Stimulated activated naive CD8-positive, alpha-beta T cell treated with anti-CD3 and anti-CD28 coated beads, Interleukin-15, amount 100 ng/mL, for 72 hours (primary cell): ENCODE measurements at regions not wholly inside any gene's neighbourhood (a gene's known extent, or its start where the extent isn't known, plus 50 kb on each side); places are given as distances from the start of the nearest gene placed in this dataset.

Experiments used
- ATAC-seq: fragments of 150-1000 bp; cut with Tn5 transposase; 2 replicates; pipeline ENCODE4 v1.10.0; 2021; ENCODE audit warnings: mild to moderate bottlenecking, moderate library complexity
- DNase-seq, 2 donors: peaks; one replicate each; pipeline ENCODE4 v3.0.0; 2021 to 2022
- H3K27ac Mint-ChIP-seq, 2 donors: one replicate each; pipeline ENCODE4 v1.8.0; 2022; ENCODE audit warnings: mild to moderate bottlenecking in 2 of 2, mixed read lengths in 2 of 2, moderate library complexity in 2 of 2
- H3K27me3 Mint-ChIP-seq: one replicate; pipeline ENCODE4 v1.8.0; 2022; ENCODE audit warnings: mixed read lengths
- H3K4me1 Mint-ChIP-seq: one replicate; pipeline ENCODE4 v1.8.0; 2022; ENCODE audit warnings: mild to moderate bottlenecking, mixed read lengths
- H3K4me3 Mint-ChIP-seq, 2 donors: one replicate each; pipeline ENCODE4 v1.8.0; 2022; ENCODE audit warnings: mild to moderate bottlenecking in 2 of 2, mixed read lengths in 2 of 2, moderate library complexity in 1 of 2
- H3K9me3 Mint-ChIP-seq, 2 donors: one replicate each; pipeline ENCODE4 v1.8.0; 2022; ENCODE audit warnings: mixed read lengths in 2 of 2

DNA sequence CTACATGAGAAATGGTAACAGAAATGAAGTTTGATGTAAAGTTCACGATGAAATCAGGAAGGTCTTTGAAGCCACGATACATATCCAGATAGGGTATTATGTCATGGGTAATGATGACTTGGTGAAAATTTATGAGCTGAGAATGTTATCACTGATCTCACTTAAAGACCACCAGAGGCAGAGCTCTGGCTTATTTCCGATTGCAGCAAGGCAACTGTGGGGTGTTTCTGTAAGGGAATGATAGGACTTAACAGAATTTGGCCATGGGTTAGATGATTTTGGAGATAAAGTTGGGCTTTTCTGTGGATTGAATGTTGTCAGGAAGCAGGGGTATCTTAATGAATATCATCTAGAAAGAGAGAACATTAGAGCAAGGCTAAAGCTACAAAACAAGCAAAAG, 508.4 kb downstream of the HDGFL1 start:
- Mint-ChIP-seq H3K9me3 (peaks cover 0 to 11% of the 10 kb centered on the region in 2 donors), H3K4me1 (no peaks in the 10 kb centered on the region), H3K4me3 (no peak overlapping the region), H3K27ac (no peak overlapping the region), H3K27me3 (no peaks in the 10 kb centered on the region)
- no peak for ATAC-seq
- DNase-seq = no peak

DNA sequence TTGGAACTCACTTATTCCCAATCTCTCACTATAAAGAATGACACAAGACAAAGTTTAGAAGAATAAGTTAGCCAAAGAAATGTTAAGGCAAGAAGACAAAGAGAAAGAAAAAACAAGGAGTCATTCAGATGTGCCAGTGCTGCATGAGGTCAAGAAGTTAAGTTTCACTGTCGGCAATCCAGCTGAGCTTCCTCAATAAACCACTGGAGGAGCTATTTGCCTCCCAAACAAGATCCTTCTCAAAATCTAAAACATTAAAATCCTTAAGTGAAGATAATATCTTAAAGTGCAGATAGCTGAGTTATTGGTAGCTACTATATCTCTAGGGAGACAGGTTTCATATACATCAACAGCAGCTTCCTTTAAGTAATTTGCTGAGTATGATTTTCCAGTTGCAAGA, 512.3 kb downstream of the HDGFL1 start:
- Mint-ChIP-seq H3K4me3 (no peak overlapping the region), H3K27me3 (no peaks in the 10 kb centered on the region), H3K27ac (no peak overlapping the region), H3K9me3 (peaks cover 0 to 11% of the 10 kb centered on the region in 2 donors), H3K4me1 (no peaks in the 10 kb centered on the region)
- DNase-seq (no peak), ATAC-seq (no peak)

DNA sequence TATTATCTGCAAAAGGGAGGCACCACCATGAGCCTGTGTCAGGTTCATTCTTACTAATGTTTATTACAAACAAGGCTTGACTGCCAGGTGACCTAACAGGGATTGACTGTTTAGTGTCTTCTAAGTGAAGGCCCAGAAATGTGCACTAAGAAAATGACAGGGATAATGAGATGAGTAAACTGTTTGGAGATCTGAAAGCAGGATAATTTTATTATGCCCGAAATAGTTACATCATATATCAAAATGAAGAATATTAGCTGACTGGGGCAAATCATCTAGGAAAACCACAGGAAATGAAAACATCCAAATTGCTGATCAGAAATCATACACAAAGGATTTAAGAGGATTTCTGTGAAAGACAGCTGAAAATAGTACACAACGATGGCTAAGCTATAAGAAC, 516.7 kb downstream of the HDGFL1 start:
- no peak for ATAC-seq
- Mint-ChIP-seq H3K27ac (no peak overlapping the region), H3K4me1 (no peaks in the 10 kb centered on the region), H3K27me3 (no peaks in the 10 kb centered on the region), H3K4me3 (no peak overlapping the region), H3K9me3 (no peaks in the 10 kb centered on the region)
- no peak for DNase-seq

DNA sequence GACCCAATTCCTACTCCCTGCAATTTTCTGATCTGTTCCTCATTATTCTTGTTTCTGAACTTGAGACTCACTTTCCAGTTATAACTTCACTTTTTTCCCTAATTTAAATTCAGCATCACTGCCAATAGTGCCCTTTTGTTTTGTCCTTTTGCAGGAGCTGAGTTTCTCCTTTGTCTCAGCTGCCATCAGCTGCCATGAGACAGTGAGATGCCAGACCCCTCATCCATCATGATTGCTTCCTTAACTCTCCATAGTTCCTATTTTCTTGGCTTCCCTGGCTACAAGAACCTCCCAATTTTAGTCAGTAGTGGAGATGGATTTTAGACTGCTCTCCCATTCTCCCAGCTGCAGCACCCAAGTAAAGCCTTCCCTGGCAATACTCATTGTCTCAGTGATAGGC, 518.1 kb downstream of the HDGFL1 start:
- Mint-ChIP-seq H3K4me1 (no peaks in the 10 kb centered on the region), H3K27ac (peak overlapping the region in 1 of 2 donors; percentile 29), H3K9me3 (peaks cover 0 to 10% of the 10 kb centered on the region in 2 donors), H3K27me3 (no peaks in the 10 kb centered on the region), H3K4me3 (no peak overlapping the region)
- DNase-seq = no peak
- no peak for ATAC-seq

DNA sequence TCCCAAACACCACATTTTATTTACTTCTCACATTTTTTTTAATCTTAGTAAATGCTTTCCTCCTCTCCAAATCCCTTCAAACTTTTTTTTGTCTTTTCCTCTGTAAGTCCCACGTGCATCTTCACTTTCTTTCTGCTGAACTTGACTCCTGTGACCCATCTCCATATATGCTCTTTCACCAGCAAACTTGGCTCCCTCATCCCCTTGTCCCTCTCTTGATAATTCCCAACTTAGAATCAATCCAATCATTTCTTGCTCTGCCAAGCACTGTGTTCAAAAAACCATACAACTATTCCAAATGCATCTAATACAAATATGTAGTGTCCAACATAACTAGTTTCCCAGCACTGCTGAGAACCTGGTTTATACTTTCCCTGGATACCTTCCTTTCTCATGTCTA, 519.4 kb downstream of the HDGFL1 start:
- ATAC-seq = no peak
- Mint-ChIP-seq H3K9me3 (peaks cover 0 to 10% of the 10 kb centered on the region in 2 donors), H3K4me3 (no peak overlapping the region), H3K27me3 (no peaks in the 10 kb centered on the region), H3K27ac (no peak overlapping the region), H3K4me1 (no peaks in the 10 kb centered on the region)
- DNase-seq = no peak

DNA sequence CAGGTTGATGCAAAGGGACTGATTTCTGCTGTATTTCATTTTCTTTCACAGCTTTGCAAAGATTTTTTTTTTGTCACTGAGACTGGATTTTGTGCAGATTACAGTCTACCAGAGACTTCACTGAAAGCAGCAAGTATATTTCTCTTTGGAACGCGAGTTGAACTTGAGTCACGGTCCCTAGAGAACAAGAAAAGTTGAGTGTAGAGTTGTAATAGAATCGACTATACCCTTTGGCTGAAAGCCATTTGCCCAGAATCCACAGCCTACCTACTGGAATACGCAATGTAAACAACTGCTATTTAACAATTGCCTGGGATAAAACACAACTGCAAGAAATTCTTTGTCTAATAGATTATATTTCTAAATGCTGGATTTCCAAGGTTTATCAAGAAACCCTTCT, 520.6 kb downstream of the HDGFL1 start:
- DNase-seq = no peak

DNA sequence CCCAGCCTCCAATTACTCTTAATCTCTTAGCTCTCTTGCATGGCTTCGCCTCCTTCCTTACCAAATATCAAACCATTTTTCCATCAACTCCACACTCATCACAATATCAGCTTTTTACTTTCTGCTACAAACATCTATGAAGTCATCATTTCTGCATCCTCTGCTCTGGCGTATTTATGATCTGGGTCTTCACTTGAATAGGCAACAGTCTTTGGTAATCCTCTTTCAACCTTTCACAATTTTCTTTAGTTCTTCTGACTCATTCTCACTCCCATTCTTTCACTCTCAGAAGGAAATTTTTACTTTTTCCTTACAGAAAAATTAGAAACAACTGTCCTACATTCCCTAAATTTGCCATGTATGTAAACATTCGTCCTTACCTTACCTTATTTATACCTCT, 522.4 kb downstream of the HDGFL1 start:
- H3K4me1 Mint-ChIP-seq = no peaks in the 10 kb centered on the region
- ATAC-seq (no peak), DNase-seq (no peak)
- no peak overlapping the region for H3K27ac Mint-ChIP-seq
- H3K27me3 Mint-ChIP-seq = no peaks in the 10 kb centered on the region
- peaks cover 13 to 14% of the 10 kb centered on the region in 2 donors for H3K9me3 Mint-ChIP-seq
- no peak overlapping the region for H3K4me3 Mint-ChIP-seq

More for the DNA sequence above, 520.6 kb downstream of the HDGFL1 start:
- peaks cover 10% of the 10 kb centered on the region in 2 donors for H3K9me3 Mint-ChIP-seq
- H3K27me3 Mint-ChIP-seq = no peaks in the 10 kb centered on the region
- no peaks in the 10 kb centered on the region for H3K4me1 Mint-ChIP-seq
- no peak overlapping the region for H3K4me3 Mint-ChIP-seq
- no peak overlapping the region for H3K27ac Mint-ChIP-seq
- no peak for ATAC-seq

DNA sequence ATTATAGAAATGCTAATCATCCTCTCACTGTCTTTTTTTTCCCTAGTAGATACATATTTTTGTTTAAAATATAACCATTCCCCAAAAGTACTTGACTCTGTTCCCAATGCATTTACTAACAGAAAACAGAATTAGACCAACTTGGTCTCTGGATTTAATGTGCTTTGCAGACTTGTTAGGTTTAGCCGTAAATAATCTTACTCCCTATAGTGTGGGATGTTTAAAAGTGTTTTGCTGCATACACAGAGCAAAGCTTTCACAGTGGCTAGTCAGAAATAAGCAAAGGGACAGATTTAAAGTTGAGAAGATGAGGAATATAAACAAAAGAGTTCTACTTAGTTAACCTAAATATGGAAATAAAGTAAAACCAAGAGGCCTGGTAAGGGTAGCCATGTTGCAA, 527.5 kb downstream of the HDGFL1 start:
- no peaks in the 10 kb centered on the region for H3K27me3 Mint-ChIP-seq
- ATAC-seq (no peak), DNase-seq (no peak)
- H3K9me3 Mint-ChIP-seq = peaks cover 15 to 26% of the 10 kb centered on the region in 2 donors
- H3K4me1 Mint-ChIP-seq = no peaks in the 10 kb centered on the region
- no peak overlapping the region for H3K27ac Mint-ChIP-seq
- no peak overlapping the region for H3K4me3 Mint-ChIP-seq

DNA sequence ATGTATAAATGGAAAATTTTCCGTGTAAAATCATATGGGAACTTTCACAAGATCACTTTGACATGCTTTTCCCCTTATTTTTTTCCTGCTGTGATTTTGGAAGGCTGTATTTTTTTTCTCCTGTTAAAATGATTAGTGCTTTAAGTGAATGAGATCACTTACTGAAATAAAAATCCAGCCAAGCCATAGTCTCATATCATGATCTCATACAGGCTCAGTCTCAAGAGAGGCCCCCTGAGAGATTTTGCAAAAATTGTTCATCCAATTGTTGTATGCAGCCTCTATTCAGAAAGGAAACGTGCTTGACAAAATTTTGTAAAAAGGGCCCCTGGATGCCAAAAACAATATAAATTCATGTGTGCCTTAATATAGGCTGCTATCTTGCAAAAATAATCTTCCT, 528.2 kb downstream of the HDGFL1 start:
- Mint-ChIP-seq H3K9me3 (peaks cover 9 to 26% of the 10 kb centered on the region in 2 donors), H3K27me3 (no peaks in the 10 kb centered on the region), H3K4me3 (no peak overlapping the region), H3K27ac (no peak overlapping the region), H3K4me1 (no peaks in the 10 kb centered on the region)
- ATAC-seq (no peak), DNase-seq (no peak)

DNA sequence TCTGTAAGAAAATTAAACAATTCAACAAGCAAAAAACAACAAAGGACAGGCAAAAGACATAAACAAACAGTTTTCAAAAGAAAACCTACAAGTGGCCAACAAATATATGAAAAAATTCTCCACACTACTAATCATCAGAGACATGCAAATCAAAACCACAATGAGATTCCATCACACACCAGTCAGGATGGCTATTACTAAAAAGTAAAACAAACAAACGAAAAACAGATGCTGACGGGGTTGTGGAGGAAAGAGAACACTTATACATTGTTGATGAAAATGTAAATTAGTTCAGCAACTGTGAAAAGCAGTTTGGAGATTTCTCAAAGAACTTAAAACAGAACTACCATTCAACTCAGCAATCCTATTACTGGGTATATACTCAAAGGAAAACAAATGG, 537.6 kb downstream of the HDGFL1 start:
- Mint-ChIP-seq H3K4me3 (no peak overlapping the region), H3K27me3 (no peaks in the 10 kb centered on the region), H3K9me3 (peaks cover 10 to 12% of the 10 kb centered on the region in 2 donors), H3K27ac (no peak overlapping the region), H3K4me1 (no peaks in the 10 kb centered on the region)
- DNase-seq (no peak), ATAC-seq (no peak)

DNA sequence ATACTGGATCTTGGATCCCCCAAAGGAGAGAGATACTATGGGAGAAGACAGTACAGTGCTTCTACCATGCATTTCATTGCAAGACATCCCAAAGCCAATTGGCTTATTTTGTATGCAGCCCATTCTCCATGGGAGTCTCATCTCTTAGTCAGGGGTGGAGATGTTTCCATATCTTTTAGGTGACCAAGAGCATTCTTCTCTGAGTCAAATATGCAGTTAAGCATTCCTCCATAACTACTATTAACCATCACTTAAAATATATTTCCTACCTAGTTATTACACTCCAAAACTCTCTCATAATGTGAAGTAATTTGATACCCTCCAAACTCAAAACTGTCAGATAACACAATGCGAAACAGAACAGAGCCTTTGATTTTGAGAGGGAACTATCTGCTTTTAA, 542.6 kb downstream of the HDGFL1 start:
- ATAC-seq (no peak), DNase-seq (no peak)
- no peak overlapping the region for H3K27ac Mint-ChIP-seq
- H3K27me3 Mint-ChIP-seq = no peaks in the 10 kb centered on the region
- no peaks in the 10 kb centered on the region for H3K4me1 Mint-ChIP-seq
- no peak overlapping the region for H3K4me3 Mint-ChIP-seq
- H3K9me3 Mint-ChIP-seq = peaks cover 10 to 30% of the 10 kb centered on the region in 2 donors

DNA sequence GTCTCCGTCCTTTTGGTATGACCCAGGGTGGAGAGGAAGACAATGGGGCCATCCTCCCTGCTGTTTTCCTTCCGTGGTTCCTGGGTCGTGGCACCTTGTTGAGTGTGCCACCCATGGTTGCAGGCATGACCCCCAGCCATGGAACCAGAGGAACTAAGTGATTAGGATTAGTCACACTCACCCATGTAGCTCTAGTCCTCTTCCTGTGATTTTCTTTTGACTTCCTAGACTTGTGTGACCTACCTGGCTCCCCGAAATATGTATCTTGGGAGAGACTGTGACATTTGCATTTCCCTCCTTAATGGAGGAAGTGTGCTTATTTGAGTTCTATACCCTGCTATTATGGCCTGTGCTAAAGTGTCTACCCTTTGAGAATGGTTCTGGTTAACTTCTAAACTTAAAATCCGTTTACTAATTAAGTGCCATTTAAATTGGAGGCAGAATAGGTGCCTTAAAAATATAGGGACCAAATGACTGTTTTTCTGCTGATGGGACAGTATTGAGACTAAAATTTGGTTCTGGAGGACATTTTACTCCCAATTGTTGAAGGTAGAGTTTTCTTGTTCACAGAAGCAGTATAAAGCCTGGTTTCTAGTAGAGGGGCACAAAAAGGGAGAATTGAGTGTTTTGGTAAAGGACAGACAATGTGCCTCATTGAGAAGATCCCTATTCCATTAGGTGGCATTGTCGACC, 545.6 kb downstream of the HDGFL1 start:
- Mint-ChIP-seq H3K4me3 (no peak overlapping the region), H3K27me3 (no peaks in the 10 kb centered on the region), H3K9me3 (peaks cover 0 to 19% of the 10 kb centered on the region in 2 donors), H3K27ac (no peak overlapping the region), H3K4me1 (no peaks in the 10 kb centered on the region)
- no peak for DNase-seq
- ATAC-seq = no peak

DNA sequence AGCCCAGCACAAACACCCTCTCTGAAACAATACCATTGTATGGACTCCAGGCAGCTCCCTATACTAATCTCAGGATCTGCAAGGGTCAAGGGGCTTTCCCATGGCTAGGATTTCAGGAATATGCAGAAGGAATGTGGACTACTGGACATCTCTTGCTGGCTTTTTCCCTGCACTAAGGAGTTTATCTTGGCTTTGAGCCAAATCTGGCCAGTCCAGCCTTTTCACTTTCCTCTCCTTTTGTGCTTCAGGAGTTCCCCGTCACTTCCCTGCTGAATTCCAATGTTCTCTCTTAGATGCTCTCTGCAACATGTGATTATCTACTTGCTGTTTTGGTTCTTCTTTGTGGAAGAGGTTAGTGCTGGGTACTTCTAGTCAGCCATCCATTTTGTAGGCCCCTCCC, 568.2 kb downstream of the HDGFL1 start:
- H3K27me3 Mint-ChIP-seq = no peaks in the 10 kb centered on the region
- no peaks in the 10 kb centered on the region for H3K4me1 Mint-ChIP-seq
- no peak for DNase-seq
- peaks cover 5 to 16% of the 10 kb centered on the region in 2 donors for H3K9me3 Mint-ChIP-seq
- ATAC-seq = no peak
- no peak overlapping the region for H3K4me3 Mint-ChIP-seq
- no peak overlapping the region for H3K27ac Mint-ChIP-seq

DNA sequence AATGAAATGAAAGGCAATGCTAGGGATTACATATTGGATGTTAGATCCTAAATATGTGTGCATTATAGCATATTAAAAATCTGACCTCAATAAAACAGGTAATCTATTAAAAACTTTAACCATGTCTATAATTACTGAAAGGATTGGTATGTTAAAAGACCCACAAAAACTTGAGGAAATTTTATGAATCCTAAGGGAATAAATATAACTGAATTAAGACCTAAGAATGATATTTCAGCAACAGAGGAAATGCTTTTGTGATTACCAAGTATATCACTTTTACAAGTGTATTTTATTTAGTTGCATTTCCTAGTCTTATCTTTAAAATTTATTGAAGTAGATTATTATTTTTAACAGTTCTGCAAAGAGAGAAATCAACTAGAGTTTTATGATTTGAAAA, 571.5 kb downstream of the HDGFL1 start:
- ATAC-seq = no peak
- no peaks in the 10 kb centered on the region for H3K27me3 Mint-ChIP-seq
- DNase-seq = no peak

DNA sequence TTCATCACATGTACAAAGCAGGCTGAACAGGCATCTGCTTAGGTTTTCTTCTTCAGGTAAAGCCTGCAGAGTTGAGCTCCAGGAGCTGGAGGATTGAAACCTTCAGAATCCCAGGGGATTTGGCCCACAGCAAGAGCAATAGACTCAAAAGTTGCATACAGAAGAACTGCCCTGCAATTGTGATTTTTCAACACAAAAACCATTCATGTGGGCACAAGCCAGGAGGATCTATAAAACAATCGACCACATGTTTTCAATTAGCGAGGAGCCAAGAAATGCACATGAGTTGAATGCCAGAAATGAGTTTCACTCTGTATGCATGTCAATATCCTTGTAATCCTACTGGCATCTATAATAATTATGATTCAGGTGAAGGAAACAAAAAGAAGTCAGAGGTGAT, 576.4 kb downstream of the HDGFL1 start:
- no peak overlapping the region for H3K4me3 Mint-ChIP-seq
- no peak for DNase-seq
- H3K9me3 Mint-ChIP-seq = no peaks in the 10 kb centered on the region
- ATAC-seq = no peak
- no peaks in the 10 kb centered on the region for H3K27me3 Mint-ChIP-seq
- no peak overlapping the region for H3K27ac Mint-ChIP-seq
- H3K4me1 Mint-ChIP-seq = no peaks in the 10 kb centered on the region

More for the DNA sequence above, 571.5 kb downstream of the HDGFL1 start:
- Mint-ChIP-seq H3K27ac (no peak overlapping the region), H3K9me3 (peaks cover 5 to 16% of the 10 kb centered on the region in 2 donors), H3K4me3 (no peak overlapping the region), H3K4me1 (no peaks in the 10 kb centered on the region)

DNA sequence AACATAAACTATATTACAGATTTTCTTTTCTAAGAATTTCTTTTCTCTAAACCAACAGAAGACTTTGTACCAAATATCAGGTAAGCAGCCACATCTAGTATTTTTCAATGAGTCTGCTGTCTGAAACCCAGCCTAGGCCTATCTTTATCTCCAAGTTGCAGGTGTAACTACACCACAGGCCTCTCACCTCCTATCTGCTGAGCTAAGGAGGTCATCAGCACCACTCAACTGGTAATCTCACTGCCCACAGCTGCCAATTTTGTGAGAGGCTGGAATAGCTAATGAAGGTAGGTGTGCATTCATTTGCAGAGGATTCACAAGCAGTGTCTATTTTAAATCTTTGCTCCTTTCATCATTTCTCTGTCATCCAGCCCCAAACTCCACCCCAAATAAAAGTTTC, 584.8 kb downstream of the HDGFL1 start:
- no peaks in the 10 kb centered on the region for H3K27me3 Mint-ChIP-seq
- ATAC-seq (no peak), DNase-seq (no peak)
- no peaks in the 10 kb centered on the region for H3K4me1 Mint-ChIP-seq
- H3K27ac Mint-ChIP-seq = no peak overlapping the region
- H3K9me3 Mint-ChIP-seq = peaks cover 0 to 7% of the 10 kb centered on the region in 2 donors
- H3K4me3 Mint-ChIP-seq = no peak overlapping the region

DNA sequence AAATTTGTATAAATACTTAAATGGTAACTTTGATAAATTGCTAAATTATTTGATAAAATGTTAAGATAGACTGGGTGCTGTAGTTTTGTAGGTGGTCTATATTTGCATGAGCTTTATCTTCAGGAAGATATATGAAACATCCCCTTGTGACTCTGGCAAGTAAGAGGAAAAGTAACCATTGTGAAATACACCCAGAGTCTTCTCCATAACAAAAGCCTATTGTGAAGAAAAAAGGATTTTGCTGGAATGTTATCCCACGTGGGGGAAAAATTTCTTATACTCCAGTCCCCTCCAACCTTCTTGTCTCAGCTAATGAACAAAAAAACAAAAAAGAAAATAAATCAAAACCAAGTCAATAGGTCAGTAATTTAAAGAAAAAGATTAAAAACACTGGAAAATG, 600.7 kb downstream of the HDGFL1 start:
- no peak for DNase-seq
- no peaks in the 10 kb centered on the region for H3K4me1 Mint-ChIP-seq
- no peak overlapping the region for H3K4me3 Mint-ChIP-seq
- H3K27me3 Mint-ChIP-seq = no peaks in the 10 kb centered on the region
- peaks cover 5% of the 10 kb centered on the region in 2 donors for H3K9me3 Mint-ChIP-seq
- ATAC-seq = no peak
- H3K27ac Mint-ChIP-seq = no peak overlapping the region
